CD14-positive monocyte (primary cell): ENCODE measurements at regions not wholly inside any gene's neighbourhood (a gene's known extent, or its start where the extent isn't known, plus 50 kb on each side); places are given as distances from the start of the nearest gene placed in this dataset.

Source experiments
- DNase-seq, 3 donors: peaks; one replicate each; pipeline ENCODE4 v3.0.0-alpha.2; 2011 to 2022
- H2AFZ ChIP-seq: 2 replicates; pipeline ENCODE4 v1.6.0; 2012; ENCODE audit warnings: mild to moderate bottlenecking, low read depth, low read length, inconsistent platforms; ENCODE audit not compliant: insufficient read depth, poor library complexity, severe bottlenecking
- H3K27ac ChIP-seq, 2 donors: 1 replicate in 1 of 2; 2 replicates in 1 of 2; pipeline ENCODE4 v1.5.1; 2012 to 2013; ENCODE audit warnings: low read length in 2 of 2, control low read depth in 1 of 2, inconsistent platforms in 1 of 2, low read depth in 1 of 2, mild to moderate bottlenecking in 1 of 2
- H3K27me3 ChIP-seq, 2 donors: one replicate each; pipeline versions ENCODE4 v1.6.0 to v1.6.1; 2011 to 2013; ENCODE audit warnings: low read length in 2 of 2; ENCODE audit not compliant: control insufficient read depth in 2 of 2, insufficient read depth in 2 of 2
- H3K36me3 ChIP-seq, 2 donors: replicated peaks in 1 of 2; 1 replicate in 1 of 2; 2 replicates in 1 of 2; pipeline versions ENCODE4 v1.5.1 to v1.6.1; 2012 to 2013; ENCODE audit warnings: low read length in 2 of 2, control low read depth in 1 of 2, inconsistent platforms in 1 of 2, mild to moderate bottlenecking in 1 of 2; ENCODE audit not compliant: insufficient read depth in 2 of 2, control insufficient read depth in 1 of 2
- H3K4me1 ChIP-seq, 2 donors: 1 replicate in 1 of 2; 2 replicates in 1 of 2; pipeline versions ENCODE4 v1.5.1 to v1.6.1; 2012 to 2013; ENCODE audit warnings: low read length in 2 of 2, control low read depth in 1 of 2, inconsistent platforms in 1 of 2, mild to moderate bottlenecking in 1 of 2, moderate library complexity in 1 of 2; ENCODE audit not compliant: insufficient read depth in 2 of 2, control insufficient read depth in 1 of 2
- H3K4me2 ChIP-seq: replicated peaks from 2 replicates; pipeline ENCODE3; 2012; ENCODE audit warnings: low read length, moderate library complexity, mild to moderate bottlenecking; ENCODE audit not compliant: poor library complexity, severe bottlenecking; ENCODE audit errors: extremely low read depth
- H3K4me3 ChIP-seq, 3 experiments: fragments of 200-600 bp in 1 of 3; sonication (generic) in 1 of 3; replicated peaks in 1 of 3; 1 replicate in 2 of 3; 2 replicates in 1 of 3; pipeline ENCODE4 v1.5.1; 2011 to 2013; ENCODE audit warnings: low read length in 3 of 3, mild to moderate bottlenecking in 3 of 3, control low read depth in 2 of 3, low read depth in 2 of 3, inconsistent platforms in 1 of 3, moderate library complexity in 1 of 3
- H3K79me2 ChIP-seq: 2 replicates; pipeline ENCODE4 v1.6.0; 2012; ENCODE audit warnings: mild to moderate bottlenecking, control low read depth, inconsistent platforms, low read length, moderate library complexity; ENCODE audit not compliant: insufficient read depth
- H3K9ac ChIP-seq: 2 replicates; pipeline ENCODE4 v1.6.0; 2017; ENCODE audit warnings: low read length, mild to moderate bottlenecking; ENCODE audit not compliant: insufficient read depth, poor library complexity, severe bottlenecking
- H3K9me3 ChIP-seq, 2 donors: replicated peaks in 1 of 2; 1 replicate in 1 of 2; 2 replicates in 1 of 2; pipeline versions ENCODE4 v1.5.1 to v1.6.1; 2012 to 2013; ENCODE audit warnings: low read length in 2 of 2, control low read depth in 1 of 2; ENCODE audit not compliant: control insufficient read depth in 1 of 2, insufficient read depth in 1 of 2
- H4K20me1 ChIP-seq: 2 replicates; pipeline ENCODE4 v1.6.0; 2012; ENCODE audit warnings: mild to moderate bottlenecking, low read length, control low read depth, moderate library complexity; ENCODE audit not compliant: insufficient read depth
- H3K27ac Mint-ChIP-seq, 7 donors: one replicate each; pipeline ENCODE4 v1.8.0; 2020; ENCODE audit warnings: mild to moderate bottlenecking in 7 of 7, mixed read lengths in 7 of 7, moderate library complexity in 6 of 7, inconsistent platforms in 2 of 7
- H3K27me3 Mint-ChIP-seq, 3 donors: one replicate each; pipeline ENCODE4 v1.8.0; 2021 to 2022; ENCODE audit warnings: low read depth in 3 of 3, mild to moderate bottlenecking in 3 of 3, mixed read lengths in 3 of 3, moderate library complexity in 3 of 3, inconsistent platforms in 1 of 3
- H3K36me3 Mint-ChIP-seq, 2 donors: one replicate each; pipeline ENCODE4 v1.8.0; 2020; ENCODE audit warnings: mixed read lengths in 2 of 2, inconsistent platforms in 1 of 2, mild to moderate bottlenecking in 1 of 2
- H3K4me1 Mint-ChIP-seq: one replicate; pipeline ENCODE4 v1.8.0; 2020; ENCODE audit warnings: mild to moderate bottlenecking, mixed read lengths
- H3K4me3 Mint-ChIP-seq, 2 donors: one replicate each; pipeline ENCODE4 v1.8.0; 2020; ENCODE audit warnings: mild to moderate bottlenecking in 2 of 2, mixed read lengths in 2 of 2, moderate library complexity in 1 of 2
- H3K9me3 Mint-ChIP-seq, 7 donors: one replicate each; pipeline ENCODE4 v1.8.0; 2020 to 2022; ENCODE audit warnings: mixed read lengths in 7 of 7, mild to moderate bottlenecking in 6 of 7, moderate library complexity in 6 of 7, inconsistent platforms in 2 of 7
- WGBS: methylation state at CpG from one replicate; pipeline ENCODE4 v1.1.5; 2013; ENCODE audit warnings: missing lambda C conversion rate; ENCODE audit not compliant: insufficient coverage; 5-methylcytosine and 5-hydroxymethylcytosine counted together
- intact Hi-C, 2 donors: fragments of 100-400 bp; cut with micrococcal nuclease; formaldehyde crosslinking; loops; one replicate each; pipeline versions ENCODE4 v1.15.0 to v1.15.1; 2023
- TF ChIP-seq, protein P1 (sequence below): fragments of 200-600 bp; IDR thresholded peaks from one replicate; pipeline ENCODE4 v1.8.0; 2022; ENCODE audit warnings: antibody characterized with exemption, mild to moderate bottlenecking

DNA sequence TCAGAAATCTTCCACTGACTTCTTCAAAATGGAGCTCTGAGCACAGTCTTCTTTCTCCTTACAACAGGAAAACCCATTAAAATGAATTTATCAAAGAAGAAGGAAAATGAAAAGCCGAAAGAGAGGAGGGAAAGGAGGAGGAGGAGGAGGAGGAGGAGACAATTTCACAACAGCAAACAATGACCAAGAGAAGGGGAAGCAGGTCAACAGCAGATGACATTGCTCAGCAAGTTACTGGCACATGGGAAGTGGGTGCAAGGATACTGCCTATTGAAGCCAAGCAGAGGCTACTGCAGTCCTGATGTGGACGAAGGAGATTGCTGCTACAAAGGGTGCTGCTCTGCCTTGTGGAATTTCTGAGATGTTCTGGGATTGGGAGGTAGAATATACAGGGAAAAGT lies 140.0 kb upstream of the FOXN2 start:
- H3K27ac Mint-ChIP-seq, result peak overlapping the region; percentile 85 to 93 (median 90)
- H3K4me3 Mint-ChIP-seq, result peak overlapping the region; percentile 45 to 86
- TF ChIP-seq, protein P1, sequence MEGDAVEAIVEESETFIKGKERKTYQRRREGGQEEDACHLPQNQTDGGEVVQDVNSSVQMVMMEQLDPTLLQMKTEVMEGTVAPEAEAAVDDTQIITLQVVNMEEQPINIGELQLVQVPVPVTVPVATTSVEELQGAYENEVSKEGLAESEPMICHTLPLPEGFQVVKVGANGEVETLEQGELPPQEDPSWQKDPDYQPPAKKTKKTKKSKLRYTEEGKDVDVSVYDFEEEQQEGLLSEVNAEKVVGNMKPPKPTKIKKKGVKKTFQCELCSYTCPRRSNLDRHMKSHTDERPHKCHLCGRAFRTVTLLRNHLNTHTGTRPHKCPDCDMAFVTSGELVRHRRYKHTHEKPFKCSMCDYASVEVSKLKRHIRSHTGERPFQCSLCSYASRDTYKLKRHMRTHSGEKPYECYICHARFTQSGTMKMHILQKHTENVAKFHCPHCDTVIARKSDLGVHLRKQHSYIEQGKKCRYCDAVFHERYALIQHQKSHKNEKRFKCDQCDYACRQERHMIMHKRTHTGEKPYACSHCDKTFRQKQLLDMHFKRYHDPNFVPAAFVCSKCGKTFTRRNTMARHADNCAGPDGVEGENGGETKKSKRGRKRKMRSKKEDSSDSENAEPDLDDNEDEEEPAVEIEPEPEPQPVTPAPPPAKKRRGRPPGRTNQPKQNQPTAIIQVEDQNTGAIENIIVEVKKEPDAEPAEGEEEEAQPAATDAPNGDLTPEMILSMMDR, result no peak
- intact Hi-C loops, result no loop called here
- peak overlapping the region; percentile 61 for H3K4me2 ChIP-seq
- no peaks in the 10 kb centered on the region for H3K36me3 ChIP-seq
- H3K4me1 ChIP-seq, result peaks cover 43 to 47% of the 10 kb centered on the region in 2 donors
- H3K9me3 ChIP-seq, result peaks cover 0 to 4% of the 10 kb centered on the region in 2 donors
- peaks cover 0 to 4% (median 2%) of the 10 kb centered on the region in 7 donors for H3K9me3 Mint-ChIP-seq
- 0% methylated on average over 1 of the region's 2 CpGs for WGBS
- H3K27ac ChIP-seq, result peak overlapping the region in 1 of 2 donors; percentile 65
- no peaks in the 10 kb centered on the region for H4K20me1 ChIP-seq
- peak overlapping the region in 2 of 3 experiments; percentile 27 to 57 for H3K4me3 ChIP-seq
- no peak overlapping the region for H3K9ac ChIP-seq
- no peaks in the 10 kb centered on the region for H3K36me3 Mint-ChIP-seq
- H3K27me3 Mint-ChIP-seq, result peaks cover 0 to 3% (median 2%) of the 10 kb centered on the region in 3 donors
- H3K4me1 Mint-ChIP-seq, result peaks cover 46% of the 10 kb centered on the region
- peak; percentile 43 to 75 (median 72) for DNase-seq
- no peaks in the 10 kb centered on the region for H3K79me2 ChIP-seq
- no peak overlapping the region for H2AFZ ChIP-seq
- H3K27me3 ChIP-seq, result no peaks in the 10 kb centered on the region

DNA sequence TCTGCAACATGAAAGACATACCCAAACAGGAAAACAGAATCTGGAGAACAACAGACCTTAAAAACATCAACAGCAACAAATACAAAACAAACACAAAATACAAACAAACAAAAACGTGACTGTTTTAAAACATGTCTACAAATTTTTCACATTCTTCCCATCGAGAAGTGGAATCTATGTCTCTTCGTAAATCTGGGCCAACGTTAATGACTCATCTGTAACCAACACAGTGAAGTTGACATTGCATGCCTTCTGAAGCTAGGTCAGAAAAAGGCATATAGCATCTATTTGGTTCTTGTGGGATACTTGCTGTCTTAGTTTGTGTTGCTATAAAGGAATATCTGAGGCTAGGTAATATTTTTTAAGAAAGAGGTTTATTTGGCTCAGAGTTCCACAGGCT lies 139.2 kb upstream of the FOXN2 start:
- H3K9ac ChIP-seq, result no peak overlapping the region
- H3K9me3 Mint-ChIP-seq, result peaks cover 0 to 4% (median 2%) of the 10 kb centered on the region in 7 donors
- H3K9me3 ChIP-seq, result peaks cover 0 to 4% of the 10 kb centered on the region in 2 donors
- H2AFZ ChIP-seq, result no peak overlapping the region
- no peak overlapping the region for H3K4me3 ChIP-seq
- TF ChIP-seq, protein P1, result no peak
- peak overlapping the region in 1 of 2 donors; percentile 65 for H3K27ac ChIP-seq
- no peaks in the 10 kb centered on the region for H3K79me2 ChIP-seq
- H3K27ac Mint-ChIP-seq, result peak overlapping the region in 5 of 7 donors; percentile 57 to 93 (median 87)
- no peak overlapping the region for H3K4me3 Mint-ChIP-seq
- no peaks in the 10 kb centered on the region for H3K36me3 Mint-ChIP-seq
- peaks cover 36 to 40% of the 10 kb centered on the region in 2 donors for H3K4me1 ChIP-seq
- intact Hi-C loops, result no loop called here
- peaks cover 0 to 3% (median 2%) of the 10 kb centered on the region in 3 donors for H3K27me3 Mint-ChIP-seq
- WGBS, result no CpG with 5 or more reads among the region's 4 CpGs
- no peaks in the 10 kb centered on the region for H4K20me1 ChIP-seq
- H3K4me1 Mint-ChIP-seq, result peaks cover 39% of the 10 kb centered on the region
- H3K4me2 ChIP-seq, result no peak overlapping the region
- no peaks in the 10 kb centered on the region for H3K36me3 ChIP-seq
- DNase-seq, result peak; percentile 20 to 39 (median 36)
- no peaks in the 10 kb centered on the region for H3K27me3 ChIP-seq
